ENCODE measurements at regions not wholly inside any gene's neighbourhood (a gene's known extent, or its start where the extent isn't known, plus 50 kb on each side); places are given as distances from the start of the nearest gene placed in this dataset.

- Mint-ChIP-seq H3K36me3 (ENCODE audit: insufficient read depth, unreplicated experiment) (no peaks in the 10 kb centered on the region), H3K27me3 (ENCODE audit: insufficient read depth, unreplicated experiment) (no peaks in the 10 kb centered on the region), H3K4me3 (ENCODE audit: unreplicated experiment) (peak overlapping the region; percentile 38), H3K4me1 (ENCODE audit: low read depth, unreplicated experiment) (peaks cover 34% of the 10 kb centered on the region), H3K9me3 (ENCODE audit: unreplicated experiment) (no peaks in the 10 kb centered on the region), H3K27ac (ENCODE audit: unreplicated experiment) (peak overlapping the region; percentile 83)
- TF ChIP-seq CTCF (IDR thresholded peaks at IDR 0.05; ENCODE audit: insufficient read depth in 1 of 2, low read depth in 1 of 2, low read length in 1 of 2, severe bottlenecking in 1 of 2, unreplicated experiment in 1 of 2), result no peak
- H3K4me1 ChIP-seq, result peaks cover 37% of the 10 kb centered on the region
- CTCF ChIA-PET, result no interaction called here
- H3K4me3 ChIP-seq (ENCODE audit: low read depth, low read length), result no peak overlapping the region
- POLR2A ChIA-PET, result interaction anchor here (0.7 kb wide), 1 partner anchor 16 kb away, joined by 3 read pairs; no protein-coding TSS in a partner anchor
- no TSS peak for BruUV-seq (replicated peaks)
- H3K36me3 ChIP-seq (ENCODE audit: control insufficient read depth, insufficient read depth, low read length), result no peaks in the 10 kb centered on the region
- H3K9me3 ChIP-seq, result no peaks in the 10 kb centered on the region
- intact Hi-C loops (cut with micrococcal nuclease; ENCODE audit: unreplicated experiment), result loop anchor here (1.0 to 10.0 kb wide), 5 partner anchors 24 to 313 kb away; partner anchors contain the start of genes NR5A2 and ZNF281
- no peak for DNase-seq
- no peaks in the 10 kb centered on the region for H3K27me3 ChIP-seq (replicated peaks; ENCODE audit: control insufficient read depth, insufficient read depth, low read length)
Measured at GRCh38 chr1:200337831-200338230, 72.0 kb downstream of the ZNF281 start.

- BruUV-seq (replicated peaks), result no TSS peak
- peaks cover 37% of the 10 kb centered on the region for H3K4me1 ChIP-seq
- TF ChIP-seq CTCF (IDR thresholded peaks at IDR 0.05; ENCODE audit: insufficient read depth in 1 of 2, low read depth in 1 of 2, low read length in 1 of 2, severe bottlenecking in 1 of 2, unreplicated experiment in 1 of 2), result no peak
- no peaks in the 10 kb centered on the region for H3K36me3 ChIP-seq (ENCODE audit: control insufficient read depth, insufficient read depth, low read length)
- CTCF ChIA-PET, result no interaction called here
- no peaks in the 10 kb centered on the region for H3K27me3 ChIP-seq (replicated peaks; ENCODE audit: control insufficient read depth, insufficient read depth, low read length)
- intact Hi-C loops (cut with micrococcal nuclease; ENCODE audit: unreplicated experiment), result loop anchor here (1.0 to 10.0 kb wide), 5 partner anchors 23 to 313 kb away; partner anchors contain the start of genes NR5A2 and ZNF281
- peaks cover 34% of the 10 kb centered on the region for H3K4me1 Mint-ChIP-seq (ENCODE audit: low read depth, unreplicated experiment)
- H3K27ac Mint-ChIP-seq (ENCODE audit: unreplicated experiment), result peak overlapping the region; percentile 83
- no peaks in the 10 kb centered on the region for H3K27me3 Mint-ChIP-seq (ENCODE audit: insufficient read depth, unreplicated experiment)
- DNase-seq, result no peak
- H3K9me3 Mint-ChIP-seq (ENCODE audit: unreplicated experiment), result no peaks in the 10 kb centered on the region
- no peaks in the 10 kb centered on the region for H3K9me3 ChIP-seq
- no peaks in the 10 kb centered on the region for H3K36me3 Mint-ChIP-seq (ENCODE audit: insufficient read depth, unreplicated experiment)
- H3K4me3 ChIP-seq (ENCODE audit: low read depth, low read length), result no peak overlapping the region
- peak overlapping the region; percentile 38 for H3K4me3 Mint-ChIP-seq (ENCODE audit: unreplicated experiment)
- POLR2A ChIA-PET, result no interaction called here
Measured at GRCh38 chr1:200337410-200337809, 72.4 kb downstream of the ZNF281 start.

GRCh38 chr1:200336901-200337391 lies 72.9 kb downstream of the ZNF281 start:
- Mint-ChIP-seq H3K36me3 (ENCODE audit: insufficient read depth, unreplicated experiment) (no peaks in the 10 kb centered on the region), H3K4me3 (ENCODE audit: unreplicated experiment) (peak overlapping the region; percentile 38), H3K27me3 (ENCODE audit: insufficient read depth, unreplicated experiment) (no peaks in the 10 kb centered on the region), H3K4me1 (ENCODE audit: low read depth, unreplicated experiment) (peaks cover 34% of the 10 kb centered on the region), H3K9me3 (ENCODE audit: unreplicated experiment) (no peaks in the 10 kb centered on the region), H3K27ac (ENCODE audit: unreplicated experiment) (peak overlapping the region; percentile 83)
- Histone ChIP-seq H3K36me3 (ENCODE audit: control insufficient read depth, insufficient read depth, low read length) (no peaks in the 10 kb centered on the region), H3K9me3 (no peaks in the 10 kb centered on the region), H3K4me1 (peaks cover 38% of the 10 kb centered on the region), H3K27me3 (replicated peaks; ENCODE audit: control insufficient read depth, insufficient read depth, low read length) (no peaks in the 10 kb centered on the region), H3K4me3 (ENCODE audit: low read depth, low read length) (no peak overlapping the region)
- ChIA-PET CTCF (no interaction called here), POLR2A (no interaction called here)
- intact Hi-C loops (cut with micrococcal nuclease; ENCODE audit: unreplicated experiment), result loop anchor here (1.0 to 10.0 kb wide), 5 partner anchors 23 to 312 kb away; partner anchors contain the start of genes NR5A2 and ZNF281
- BruUV-seq (replicated peaks), result no TSS peak
- DNase-seq, result peak; percentile 61 to 74
- TF ChIP-seq CTCF (IDR thresholded peaks at IDR 0.05; ENCODE audit: insufficient read depth in 1 of 2, low read depth in 1 of 2, low read length in 1 of 2, severe bottlenecking in 1 of 2, unreplicated experiment in 1 of 2), result no peak
